GM12875 (cell line): ENCODE measurements at regions not wholly inside any gene's neighbourhood (a gene's known extent, or its start where the extent isn't known, plus 50 kb on each side); places are given as distances from the start of the nearest gene placed in this dataset.

Source experiments
- H3K4me3 ChIP-seq: one replicate; pipeline ENCODE4 v1.5.1; 2011; ENCODE audit warnings: low read depth, low read length, control low read depth
- CTCF ChIP-seq: IDR thresholded peaks from 2 replicates; pipeline ENCODE4 v1.5.1; 2011; ENCODE audit warnings: low read depth, mild to moderate bottlenecking, control low read depth, inconsistent platforms, low read length, moderate library complexity, borderline replicate concordance; ENCODE audit not compliant: insufficient read depth

- no peak overlapping the region for H3K4me3 ChIP-seq
- no peak for TF ChIP-seq CTCF
These were observed 357.3 kb upstream of the SLC8A1 start for GRCh38 chr2:40809156-40809555.

- no peak for TF ChIP-seq CTCF
- no peak overlapping the region for H3K4me3 ChIP-seq
These were observed 362.7 kb upstream of the SLC8A1 start for GRCh38 chr2:40814616-40815015.

GRCh38 chr2:40820319-40820718, 368.4 kb upstream of the SLC8A1 start:
- no peak for TF ChIP-seq CTCF
- H3K4me3 ChIP-seq, result no peak overlapping the region

- no peak for TF ChIP-seq CTCF
- H3K4me3 ChIP-seq, result no peak overlapping the region
These were observed 371.6 kb upstream of the SLC8A1 start for GRCh38 chr2:40823478-40823877.

- TF ChIP-seq CTCF, result no peak
- no peak overlapping the region for H3K4me3 ChIP-seq
These were observed 372.4 kb upstream of the SLC8A1 start for GRCh38 chr2:40824278-40824677.

- no peak overlapping the region for H3K4me3 ChIP-seq
- no peak for TF ChIP-seq CTCF
These were observed 375.5 kb upstream of the SLC8A1 start for GRCh38 chr2:40827392-40827791.

- TF ChIP-seq CTCF, result no peak
- no peak overlapping the region for H3K4me3 ChIP-seq
These were observed 379.5 kb upstream of the SLC8A1 start for GRCh38 chr2:40831321-40831873.
